Mesodermal cell (in vitro differentiated cells): ENCODE measurements at regions not wholly inside any gene's neighbourhood (a gene's known extent, or its start where the extent isn't known, plus 50 kb on each side); places are given as distances from the start of the nearest gene placed in this dataset.

Experiments
- H3K27ac ChIP-seq: 2 replicates; pipeline ENCODE4 v1.7.0; 2013; ENCODE audit warnings: mild to moderate bottlenecking, low read depth, low read length, moderate library complexity; ENCODE audit not compliant: severe bottlenecking
- H3K36me3 ChIP-seq: 2 replicates; pipeline ENCODE4 v1.7.1; 2013; ENCODE audit warnings: mild to moderate bottlenecking, low read length, moderate library complexity; ENCODE audit not compliant: control insufficient read depth, insufficient read depth
- H3K4me1 ChIP-seq: one replicate; pipeline ENCODE4 v1.7.1; 2013; ENCODE audit warnings: mild to moderate bottlenecking, low read length; ENCODE audit not compliant: insufficient read depth, control insufficient read depth, poor library complexity, severe bottlenecking
- H3K4me3 ChIP-seq: 2 replicates; pipeline ENCODE4 v1.7.0; 2013; ENCODE audit warnings: low read length, control low read depth, mild to moderate bottlenecking; ENCODE audit not compliant: insufficient read depth, poor library complexity, severe bottlenecking; ENCODE audit errors: extremely low read depth
- H3K9me3 ChIP-seq: 2 replicates; pipeline ENCODE4 v1.7.1; 2013; ENCODE audit warnings: mild to moderate bottlenecking, low read length, moderate library complexity; ENCODE audit not compliant: control insufficient read depth
- WGBS, 2 experiments: methylation state at CpG; one replicate each; pipeline ENCODE4 v1.1.5; 2013; ENCODE audit warnings: missing lambda C conversion rate in 2 of 2; ENCODE audit not compliant: insufficient coverage in 2 of 2; 5-methylcytosine and 5-hydroxymethylcytosine counted together

GRCh38 chr5:62689599-62690368 lies 111.2 kb downstream of the LRRC70 start:
- Histone ChIP-seq H3K4me3 (no peak overlapping the region), H3K4me1 (no peaks in the 10 kb centered on the region), H3K9me3 (no peaks in the 10 kb centered on the region), H3K27ac (no peak overlapping the region), H3K36me3 (no peaks in the 10 kb centered on the region)
- 93 to 96% methylated on average over 8 of the region's 9 CpGs for WGBS, 2 experiments

DNA sequence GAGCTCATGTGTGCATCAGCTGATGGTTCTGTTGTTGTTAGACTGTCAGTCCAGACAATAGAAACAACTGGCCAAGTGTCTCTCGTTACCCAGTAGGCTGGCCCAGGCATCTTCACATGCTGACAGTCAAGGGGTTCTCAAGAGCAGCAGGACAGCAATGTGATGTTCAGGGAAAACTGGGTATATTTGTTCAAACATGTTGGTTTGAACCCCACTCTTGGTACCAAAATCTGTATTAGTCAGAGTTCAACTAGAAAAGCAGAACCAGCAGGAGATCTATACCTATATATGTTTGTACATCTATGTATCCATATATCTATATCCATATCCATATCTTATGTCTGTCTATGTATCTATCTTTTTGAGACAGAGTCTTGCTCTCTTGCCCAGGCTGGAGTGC lies 108.1 kb downstream of the LRRC70 start:
- no peak overlapping the region for H3K27ac ChIP-seq
- H3K4me3 ChIP-seq, result no peak overlapping the region
- 80 to 100% methylated on average over 1 of the region's 1 CpG for WGBS, 2 experiments
- H3K4me1 ChIP-seq, result no peaks in the 10 kb centered on the region
- no peaks in the 10 kb centered on the region for H3K36me3 ChIP-seq
- no peaks in the 10 kb centered on the region for H3K9me3 ChIP-seq

DNA sequence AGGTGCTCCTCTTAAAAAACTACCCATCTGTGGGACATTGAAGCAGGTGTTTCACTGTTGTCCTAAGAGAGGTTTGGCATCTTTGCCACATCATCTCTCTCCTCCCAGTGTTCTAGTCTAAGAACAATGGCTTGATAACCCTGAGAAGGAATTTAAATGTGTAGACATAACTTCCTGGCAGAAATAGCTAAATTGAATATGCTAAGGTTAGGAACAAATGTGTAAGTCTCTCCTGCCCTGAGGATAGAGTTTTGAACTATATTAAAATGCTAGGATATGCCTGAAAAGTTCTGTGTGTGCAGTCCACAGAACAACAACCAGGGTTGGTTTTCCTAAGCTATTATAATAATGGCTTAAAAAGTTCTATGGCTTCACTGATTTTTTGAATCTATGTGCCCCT lies 106.6 kb downstream of the LRRC70 start:
- Histone ChIP-seq H3K9me3 (no peaks in the 10 kb centered on the region), H3K27ac (no peak overlapping the region), H3K36me3 (no peaks in the 10 kb centered on the region), H3K4me3 (no peak overlapping the region), H3K4me1 (no peaks in the 10 kb centered on the region)

DNA sequence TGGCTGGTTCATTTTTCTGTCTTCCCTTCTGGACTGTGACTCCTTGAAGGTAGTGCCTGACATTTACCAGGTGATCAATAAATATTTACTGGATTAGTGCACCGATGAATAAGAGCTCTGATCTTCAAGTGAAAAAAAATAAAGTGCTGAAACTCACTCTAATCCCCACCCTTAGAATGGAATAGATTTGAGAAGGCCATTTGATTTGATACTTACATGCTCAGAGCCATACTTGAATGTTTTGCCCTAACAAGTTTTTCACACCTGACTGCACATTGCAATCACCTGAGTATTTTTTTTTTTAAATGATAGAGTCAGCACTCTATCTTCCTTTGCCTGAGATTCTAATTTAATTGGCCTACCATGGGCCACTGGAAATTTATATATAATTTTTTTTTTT lies 105.7 kb downstream of the LRRC70 start:
- Histone ChIP-seq H3K36me3 (no peaks in the 10 kb centered on the region), H3K9me3 (peaks cover 3% of the 10 kb centered on the region), H3K4me1 (no peaks in the 10 kb centered on the region), H3K4me3 (no peak overlapping the region), H3K27ac (no peak overlapping the region)
- no CpG with 5 or more reads among the region's 1 CpG for WGBS, 2 experiments

- no peak overlapping the region for H3K4me3 ChIP-seq
- 89% methylated on average over 1 of the region's 2 CpGs; no CpG with 5 or more reads in 1 of the 2 experiments for WGBS, 2 experiments
- H3K9me3 ChIP-seq, result peaks cover 10% of the 10 kb centered on the region
- no peak overlapping the region for H3K27ac ChIP-seq
- no peaks in the 10 kb centered on the region for H3K4me1 ChIP-seq
- no peaks in the 10 kb centered on the region for H3K36me3 ChIP-seq
These were observed 103.4 kb downstream of the LRRC70 start for GRCh38 chr5:62682059-62682458.

- 67 to 80% methylated on average over 1 of the region's 3 CpGs for WGBS, 2 experiments
- Histone ChIP-seq H3K9me3 (peaks cover 10% of the 10 kb centered on the region), H3K4me3 (no peak overlapping the region), H3K36me3 (no peaks in the 10 kb centered on the region), H3K4me1 (no peaks in the 10 kb centered on the region), H3K27ac (no peak overlapping the region)
These were observed 102.7 kb downstream of the LRRC70 start for GRCh38 chr5:62681117-62681850.

DNA sequence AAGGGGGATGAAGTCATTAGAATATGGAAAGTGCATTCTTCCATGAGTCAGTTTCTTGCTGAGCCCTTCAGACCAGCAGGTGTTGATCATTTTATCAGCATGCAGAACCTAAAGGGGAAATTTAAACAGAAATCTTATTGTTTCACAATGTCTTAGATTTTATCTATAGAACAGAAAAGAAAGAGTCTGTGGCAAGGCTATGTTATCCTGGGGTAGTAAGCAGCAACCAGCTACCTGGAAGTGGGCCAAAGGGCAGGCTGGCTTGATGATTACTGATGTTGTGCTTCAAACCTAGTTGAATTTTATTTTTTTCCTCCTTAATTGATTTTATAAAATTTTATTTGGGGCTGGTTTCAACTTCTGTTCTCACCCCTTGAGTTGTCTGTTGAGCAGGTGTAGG lies 101.5 kb downstream of the LRRC70 start:
- Histone ChIP-seq H3K9me3 (peaks cover 10% of the 10 kb centered on the region), H3K36me3 (no peaks in the 10 kb centered on the region), H3K4me1 (no peaks in the 10 kb centered on the region), H3K4me3 (no peak overlapping the region), H3K27ac (no peak overlapping the region)
